ENCODE measurements at regions not wholly inside any gene's neighbourhood (a gene's known extent, or its start where the extent isn't known, plus 50 kb on each side); places are given as distances from the start of the nearest gene placed in this dataset.

DNA sequence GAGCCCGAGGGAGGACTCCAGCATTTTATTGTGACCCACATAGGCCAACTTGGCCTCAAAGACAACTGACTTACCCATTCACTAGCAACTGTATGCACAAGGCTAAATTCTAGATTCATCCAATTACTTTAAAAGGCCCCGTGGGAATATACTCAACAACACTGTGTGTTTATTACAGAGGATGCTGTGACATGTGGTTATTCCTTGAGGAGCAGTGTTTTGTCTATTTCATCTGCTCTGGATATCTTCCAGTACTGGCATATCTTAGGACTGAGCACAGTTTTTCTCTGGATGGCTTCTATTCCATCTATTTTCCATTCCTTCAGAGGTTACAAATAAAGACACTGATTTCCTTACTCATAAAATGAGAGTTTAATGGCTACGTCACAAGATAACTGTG lies 87.2 kb upstream of the KRAS start:
- in situ Hi-C loops (cut with MboI; ENCODE audit: low sequenced_read_pairs, unreplicated experiment): no loop called here
- no peak for DNase-seq (ENCODE audit: low spot score)
- TF ChIP-seq, protein P1, sequence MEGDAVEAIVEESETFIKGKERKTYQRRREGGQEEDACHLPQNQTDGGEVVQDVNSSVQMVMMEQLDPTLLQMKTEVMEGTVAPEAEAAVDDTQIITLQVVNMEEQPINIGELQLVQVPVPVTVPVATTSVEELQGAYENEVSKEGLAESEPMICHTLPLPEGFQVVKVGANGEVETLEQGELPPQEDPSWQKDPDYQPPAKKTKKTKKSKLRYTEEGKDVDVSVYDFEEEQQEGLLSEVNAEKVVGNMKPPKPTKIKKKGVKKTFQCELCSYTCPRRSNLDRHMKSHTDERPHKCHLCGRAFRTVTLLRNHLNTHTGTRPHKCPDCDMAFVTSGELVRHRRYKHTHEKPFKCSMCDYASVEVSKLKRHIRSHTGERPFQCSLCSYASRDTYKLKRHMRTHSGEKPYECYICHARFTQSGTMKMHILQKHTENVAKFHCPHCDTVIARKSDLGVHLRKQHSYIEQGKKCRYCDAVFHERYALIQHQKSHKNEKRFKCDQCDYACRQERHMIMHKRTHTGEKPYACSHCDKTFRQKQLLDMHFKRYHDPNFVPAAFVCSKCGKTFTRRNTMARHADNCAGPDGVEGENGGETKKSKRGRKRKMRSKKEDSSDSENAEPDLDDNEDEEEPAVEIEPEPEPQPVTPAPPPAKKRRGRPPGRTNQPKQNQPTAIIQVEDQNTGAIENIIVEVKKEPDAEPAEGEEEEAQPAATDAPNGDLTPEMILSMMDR (IDR thresholded peaks at IDR 0.05; ENCODE audit: borderline replicate concordance, control extremely low read depth, extremely low read depth, insufficient read depth, missing control alignments): no peak

DNA sequence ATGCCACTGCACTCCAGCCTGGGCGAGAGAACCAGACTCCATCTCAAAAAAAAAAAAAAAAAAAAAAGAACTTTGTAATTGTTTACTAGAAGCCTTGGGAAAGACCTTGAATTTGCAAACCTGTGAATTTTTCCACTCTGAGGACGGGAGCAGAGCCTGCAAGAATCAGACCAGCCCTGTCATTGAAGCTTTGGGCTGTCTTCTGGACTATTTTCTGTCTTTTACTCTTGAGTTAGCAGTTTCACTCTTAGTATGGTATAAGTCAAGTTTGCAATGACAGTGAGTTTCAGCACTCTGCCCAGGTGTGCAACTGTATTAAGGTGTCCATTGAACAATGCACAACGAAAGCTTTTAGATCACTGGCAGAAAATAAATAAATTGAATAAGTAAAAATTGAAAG lies 81.4 kb upstream of the KRAS start:
- TF ChIP-seq, protein P1 (IDR thresholded peaks at IDR 0.05; ENCODE audit: borderline replicate concordance, control extremely low read depth, extremely low read depth, insufficient read depth, missing control alignments): no peak
- in situ Hi-C loops (cut with MboI; ENCODE audit: low sequenced_read_pairs, unreplicated experiment): no loop called here
- no peak for DNase-seq (ENCODE audit: low spot score)

DNA sequence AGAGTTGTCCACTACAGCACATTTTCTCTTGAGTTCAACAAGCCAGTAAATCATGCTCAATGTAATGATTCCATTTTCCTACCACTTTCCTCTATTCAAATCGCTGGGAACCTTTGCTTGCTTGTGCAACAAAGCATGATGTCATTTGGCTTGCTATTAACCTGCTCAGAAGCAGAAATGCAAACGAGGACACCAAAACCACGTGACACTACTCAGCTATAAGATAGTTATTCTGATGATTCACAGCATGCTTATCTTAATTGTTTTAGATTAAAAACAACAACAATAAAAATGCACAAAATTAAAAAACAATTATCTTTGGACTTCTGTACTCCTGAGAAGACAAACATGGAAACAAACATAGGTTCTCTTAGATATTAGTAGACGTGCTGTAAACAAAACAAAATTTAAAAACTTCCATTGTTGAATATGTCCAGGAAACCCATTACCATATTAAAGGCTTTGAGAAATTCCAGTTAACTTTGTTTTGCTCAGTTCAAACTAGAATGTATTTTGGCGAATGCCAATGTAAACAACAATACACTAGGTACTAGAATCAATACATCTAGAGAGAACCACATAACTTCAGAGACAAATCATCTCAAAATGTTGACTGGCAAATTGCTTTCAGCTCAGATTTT lies 77.5 kb upstream of the KRAS start:
- no peak for DNase-seq (ENCODE audit: low spot score)
- in situ Hi-C loops (cut with MboI; ENCODE audit: low sequenced_read_pairs, unreplicated experiment): no loop called here
- TF ChIP-seq, protein P1 (IDR thresholded peaks at IDR 0.05; ENCODE audit: borderline replicate concordance, control extremely low read depth, extremely low read depth, insufficient read depth, missing control alignments): no peak

- in situ Hi-C loops (cut with MboI; ENCODE audit: low sequenced_read_pairs, unreplicated experiment): no loop called here
- TF ChIP-seq, protein P1 (IDR thresholded peaks at IDR 0.05; ENCODE audit: borderline replicate concordance, control extremely low read depth, extremely low read depth, insufficient read depth, missing control alignments): no peak
- DNase-seq (ENCODE audit: low spot score): no peak
These were observed 76.6 kb upstream of the KRAS start for GRCh38 chr12:25327321-25327720.

- TF ChIP-seq, protein P1 (IDR thresholded peaks at IDR 0.05; ENCODE audit: borderline replicate concordance, control extremely low read depth, extremely low read depth, insufficient read depth, missing control alignments): no peak
- in situ Hi-C loops (cut with MboI; ENCODE audit: low sequenced_read_pairs, unreplicated experiment): no loop called here
These were observed 75.6 kb upstream of the KRAS start for GRCh38 chr12:25326326-25326725.

DNA sequence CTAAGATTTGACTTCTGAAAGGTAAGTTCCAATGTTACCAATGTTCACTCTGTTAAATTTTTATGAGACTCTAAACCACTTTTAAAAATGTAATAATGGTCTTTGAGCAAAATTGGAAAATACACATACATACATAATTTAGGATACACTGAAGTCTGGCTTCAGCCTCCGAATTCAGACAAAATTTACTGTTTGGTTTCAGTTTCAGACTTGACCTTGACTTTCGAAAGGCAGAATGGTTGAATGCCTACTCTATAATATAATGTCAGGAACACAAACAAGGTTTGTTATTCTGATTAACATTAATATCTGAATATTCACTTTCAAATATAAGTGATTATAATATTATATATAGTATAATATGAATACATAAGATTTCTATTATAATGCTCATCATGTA lies 74.1 kb upstream of the KRAS start:
- TF ChIP-seq, protein P1 (IDR thresholded peaks at IDR 0.05; ENCODE audit: borderline replicate concordance, control extremely low read depth, extremely low read depth, insufficient read depth, missing control alignments): no peak
- in situ Hi-C loops (cut with MboI; ENCODE audit: low sequenced_read_pairs, unreplicated experiment): no loop called here
- no peak for DNase-seq (ENCODE audit: low spot score)

More at GRCh38 chr12:25326326-25326725, 75.6 kb upstream of the KRAS start:
- no peak for DNase-seq (ENCODE audit: low spot score)
